B cell (primary cell): ENCODE measurements at regions not wholly inside any gene's neighbourhood (a gene's known extent, or its start where the extent isn't known, plus 50 kb on each side); places are given as distances from the start of the nearest gene placed in this dataset.

Experiments used
- ATAC-seq: fragments of 200-7000 bp; cut with Tn5 transposase; one replicate; pipeline ENCODE4 v1.10.0; 2021; ENCODE audit warnings: low read depth, mild to moderate bottlenecking, moderate number of reproducible peaks, moderate library complexity
- CTCF ChIA-PET: fragments of 350-600 bp; sonication (Branson Sonifier 250); formaldehyde crosslinking; loops from one replicate; lab custom pipeline; 2021; ENCODE audit warnings: antibody characterized with exemption, inconsistent platforms; lab: Charles Lee
- POLR2A ChIA-PET: fragments of 350-600 bp; sonication (Branson Sonifier 250); formaldehyde crosslinking; loops from one replicate; lab custom pipeline; 2021; ENCODE audit warnings: antibody characterized with exemption; lab: Charles Lee
- DNase-seq: peaks from one replicate; pipeline ENCODE4 v3.0.0; 2013
- H2AFZ ChIP-seq: 2 replicates; pipeline ENCODE4 v1.6.1; 2012; ENCODE audit warnings: mild to moderate bottlenecking, low read depth, low read length; ENCODE audit not compliant: insufficient read depth, poor library complexity, severe bottlenecking
- H3K27ac ChIP-seq, 2 donors: 1 replicate in 1 of 2; 2 replicates in 1 of 2; pipeline ENCODE4 v1.5.1; 2012 to 2013; ENCODE audit warnings: low read length in 2 of 2, mild to moderate bottlenecking in 2 of 2, moderate library complexity in 1 of 2
- H3K27me3 ChIP-seq, 4 experiments: fragments of 200-600 bp in 1 of 4; sonication (generic) in 1 of 4; replicated peaks in 1 of 4; 1 replicate in 2 of 4; 2 replicates in 2 of 4; pipeline versions ENCODE4 v1.6.1 to v1.7.0; 2013 to 2016; ENCODE audit warnings: low read length in 3 of 4, mild to moderate bottlenecking in 2 of 4, mixed read lengths in 1 of 4, moderate library complexity in 1 of 4; ENCODE audit not compliant: insufficient read depth in 4 of 4, control insufficient read depth in 3 of 4; ENCODE audit errors: control extremely low read depth in 1 of 4
- H3K36me3 ChIP-seq, 2 experiments: replicated peaks in 1 of 2; 1 replicate in 1 of 2; 2 replicates in 1 of 2; pipeline versions ENCODE4 v1.6.1 to v1.7.1; 2013; ENCODE audit warnings: low read length in 1 of 2; ENCODE audit not compliant: insufficient read depth in 2 of 2, control insufficient read depth in 1 of 2; ENCODE audit errors: control extremely low read depth in 1 of 2, extremely low read depth in 1 of 2
- H3K4me1 ChIP-seq, 2 donors: fragments of 200-600 bp in 1 of 2; sonication (generic) in 1 of 2; 1 replicate in 1 of 2; 2 replicates in 1 of 2; pipeline versions ENCODE4 v1.5.1 to v1.6.1; 2013 to 2017; ENCODE audit warnings: low read length in 2 of 2; ENCODE audit not compliant: control insufficient read depth in 2 of 2, insufficient read depth in 2 of 2
- H3K4me2 ChIP-seq: replicated peaks from 2 replicates; pipeline ENCODE3; 2012; ENCODE audit warnings: mild to moderate bottlenecking, low read depth, low read length; ENCODE audit not compliant: poor library complexity, severe bottlenecking
- H3K4me3 ChIP-seq, 5 experiments: fragments of 200-600 bp in 1 of 5; sonication (generic) in 1 of 5; 1 replicate in 3 of 5; 2 replicates in 2 of 5; pipeline versions ENCODE4 v1.5.1 to v1.7.0; 2011 to 2016; ENCODE audit warnings: low read length in 4 of 5, mild to moderate bottlenecking in 4 of 5, low read depth in 2 of 5, control low read depth in 1 of 5, moderate library complexity in 1 of 5; ENCODE audit not compliant: insufficient read depth in 1 of 5; ENCODE audit errors: control extremely low read depth in 1 of 5, extremely low read depth in 1 of 5
- H3K79me2 ChIP-seq: fragments of 200-600 bp; sonication (generic); one replicate; pipeline ENCODE4 v1.6.0; 2016; ENCODE audit warnings: low read length; ENCODE audit not compliant: control insufficient read depth, insufficient read depth
- H3K9ac ChIP-seq: fragments of 200-600 bp; sonication (generic); 2 replicates; pipeline ENCODE4 v1.6.1; 2017; ENCODE audit warnings: mild to moderate bottlenecking, low read length, moderate library complexity
- H3K9me3 ChIP-seq, 3 donors: one replicate each; pipeline versions ENCODE4 v1.6.1 to v1.7.1; 2013; ENCODE audit warnings: low read length in 2 of 3; ENCODE audit not compliant: control insufficient read depth in 2 of 3, insufficient read depth in 1 of 3; ENCODE audit errors: control extremely low read depth in 1 of 3
- H4K20me1 ChIP-seq: 2 replicates; pipeline ENCODE4 v1.6.0; 2012; ENCODE audit warnings: mild to moderate bottlenecking, low read length; ENCODE audit not compliant: insufficient read depth, control insufficient read depth, poor library complexity, severe bottlenecking
- H3K27ac Mint-ChIP-seq: one replicate; pipeline ENCODE4 v1.8.0; 2021; ENCODE audit warnings: mixed read lengths
- H3K27me3 Mint-ChIP-seq: one replicate; pipeline ENCODE4 v1.8.0; 2021; ENCODE audit warnings: mixed read lengths
- H3K4me1 Mint-ChIP-seq: one replicate; pipeline ENCODE4 v1.8.0; 2021; ENCODE audit warnings: mixed read lengths
- H3K4me3 Mint-ChIP-seq: one replicate; pipeline ENCODE4 v1.8.0; 2021; ENCODE audit warnings: mixed read lengths
- H3K9me3 Mint-ChIP-seq: one replicate; pipeline ENCODE4 v1.8.0; 2022; ENCODE audit warnings: mixed read lengths; ENCODE audit not compliant: insufficient read depth
- EZH2 ChIP-seq: IDR thresholded peaks from 2 replicates; pipeline ENCODE4 v1.6.1; 2012; ENCODE audit warnings: borderline replicate concordance, low read depth, mild to moderate bottlenecking, moderate library complexity, low read length; ENCODE audit not compliant: insufficient read depth, poor library complexity, severe bottlenecking
- WGBS: methylation state at CpG from one replicate; pipeline ENCODE4 v1.1.5; 2013; ENCODE audit warnings: missing lambda C conversion rate; ENCODE audit not compliant: insufficient coverage; 5-methylcytosine and 5-hydroxymethylcytosine counted together
- intact Hi-C: fragments of 100-400 bp; cut with micrococcal nuclease; formaldehyde crosslinking; loops from one replicate; pipeline ENCODE4 v1.10.0; 2022
- TF ChIP-seq, protein P1 (sequence below): fragments of 200-600 bp; IDR thresholded peaks from one replicate; pipeline ENCODE4 v1.8.0; 2022; ENCODE audit warnings: antibody characterized with exemption, mild to moderate bottlenecking

DNA sequence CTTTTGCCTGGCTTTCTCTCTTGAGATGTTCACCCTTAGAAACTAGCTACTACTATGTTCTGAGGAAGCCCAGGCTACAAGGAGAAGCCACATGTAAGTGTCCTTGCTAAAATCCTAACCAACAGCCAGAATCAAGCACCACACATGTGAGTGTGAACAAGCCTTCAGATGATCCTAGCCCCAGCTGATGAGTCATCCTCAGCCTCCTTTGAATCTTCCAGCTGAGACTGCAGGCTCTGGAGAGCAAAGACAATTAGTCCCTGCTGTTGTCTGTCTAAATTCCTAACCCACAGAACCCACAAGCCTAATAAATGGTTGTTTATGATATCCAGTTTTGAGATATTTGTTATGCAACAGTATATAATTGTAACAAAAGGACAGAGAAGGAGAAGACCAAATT is 92.8 kb upstream of the TAC1 start:
- ChIA-PET CTCF (no interaction called here), POLR2A (no interaction called here)
- no peak for TF ChIP-seq EZH2
- TF ChIP-seq, protein P1, sequence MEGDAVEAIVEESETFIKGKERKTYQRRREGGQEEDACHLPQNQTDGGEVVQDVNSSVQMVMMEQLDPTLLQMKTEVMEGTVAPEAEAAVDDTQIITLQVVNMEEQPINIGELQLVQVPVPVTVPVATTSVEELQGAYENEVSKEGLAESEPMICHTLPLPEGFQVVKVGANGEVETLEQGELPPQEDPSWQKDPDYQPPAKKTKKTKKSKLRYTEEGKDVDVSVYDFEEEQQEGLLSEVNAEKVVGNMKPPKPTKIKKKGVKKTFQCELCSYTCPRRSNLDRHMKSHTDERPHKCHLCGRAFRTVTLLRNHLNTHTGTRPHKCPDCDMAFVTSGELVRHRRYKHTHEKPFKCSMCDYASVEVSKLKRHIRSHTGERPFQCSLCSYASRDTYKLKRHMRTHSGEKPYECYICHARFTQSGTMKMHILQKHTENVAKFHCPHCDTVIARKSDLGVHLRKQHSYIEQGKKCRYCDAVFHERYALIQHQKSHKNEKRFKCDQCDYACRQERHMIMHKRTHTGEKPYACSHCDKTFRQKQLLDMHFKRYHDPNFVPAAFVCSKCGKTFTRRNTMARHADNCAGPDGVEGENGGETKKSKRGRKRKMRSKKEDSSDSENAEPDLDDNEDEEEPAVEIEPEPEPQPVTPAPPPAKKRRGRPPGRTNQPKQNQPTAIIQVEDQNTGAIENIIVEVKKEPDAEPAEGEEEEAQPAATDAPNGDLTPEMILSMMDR, result no peak
- no peak for DNase-seq
- H3K4me1 ChIP-seq, result no peaks in the 10 kb centered on the region
- ATAC-seq, result no peak
- H3K9me3 Mint-ChIP-seq, result peaks cover 3% of the 10 kb centered on the region
- no peak overlapping the region for H3K9ac ChIP-seq
- H3K4me3 Mint-ChIP-seq, result no peak overlapping the region
- no peaks in the 10 kb centered on the region for H3K4me1 Mint-ChIP-seq
- H4K20me1 ChIP-seq, result no peaks in the 10 kb centered on the region
- no peaks in the 10 kb centered on the region for H3K36me3 ChIP-seq
- no peak overlapping the region for H3K4me2 ChIP-seq
- no peak overlapping the region for H3K27ac ChIP-seq
- no peaks in the 10 kb centered on the region for H3K27me3 Mint-ChIP-seq
- H3K4me3 ChIP-seq, result no peak overlapping the region
- H3K27ac Mint-ChIP-seq, result no peak overlapping the region
- no peak overlapping the region for H2AFZ ChIP-seq
- H3K27me3 ChIP-seq, result no peaks in the 10 kb centered on the region
- H3K9me3 ChIP-seq, result no peaks in the 10 kb centered on the region
- intact Hi-C loops, result no loop called here
- no peaks in the 10 kb centered on the region for H3K79me2 ChIP-seq

DNA sequence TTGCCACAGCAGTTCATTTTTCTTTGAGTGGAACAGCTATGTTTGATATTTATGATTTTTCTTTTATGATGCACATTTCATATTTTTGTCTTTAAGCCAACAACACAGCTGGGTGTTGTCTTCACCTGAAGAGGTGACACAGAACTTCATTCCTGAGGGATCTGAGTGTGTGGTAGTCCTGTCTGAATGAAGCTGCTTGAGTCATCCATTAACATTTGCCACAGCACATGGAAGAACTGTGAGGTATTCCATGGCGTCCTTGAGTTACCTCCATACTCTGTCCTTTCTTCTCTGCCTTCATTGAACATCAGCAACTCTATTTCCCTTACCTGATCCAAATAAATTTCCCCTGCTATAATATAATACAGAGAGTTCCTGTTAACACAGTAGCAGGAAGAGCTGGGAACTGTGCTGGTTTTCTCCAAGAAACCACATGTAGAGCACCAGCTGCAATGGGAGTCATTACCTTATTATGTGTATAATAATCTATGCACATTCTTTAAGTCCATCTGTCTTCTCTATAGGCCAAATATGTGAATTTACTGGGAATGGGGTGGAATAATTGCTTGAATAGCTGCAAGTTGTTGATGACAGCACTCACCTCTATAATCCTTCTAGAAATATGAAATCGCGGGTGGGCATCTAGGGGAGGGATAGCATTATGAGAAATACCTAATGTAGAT is 72.4 kb upstream of the TAC1 start:
- ATAC-seq (no peak), DNase-seq (no peak)
- CTCF ChIA-PET, result no interaction called here
- Histone ChIP-seq H3K27me3 (no peaks in the 10 kb centered on the region), H3K4me2 (no peak overlapping the region), H4K20me1 (no peaks in the 10 kb centered on the region), H3K4me3 (no peak overlapping the region), H3K36me3 (no peaks in the 10 kb centered on the region), H3K79me2 (no peaks in the 10 kb centered on the region), H3K9me3 (no peaks in the 10 kb centered on the region), H2AFZ (no peak overlapping the region), H3K27ac (no peak overlapping the region), H3K4me1 (no peaks in the 10 kb centered on the region), H3K9ac (no peak overlapping the region)
- no peaks in the 10 kb centered on the region for H3K27me3 Mint-ChIP-seq
- no peaks in the 10 kb centered on the region for H3K4me1 Mint-ChIP-seq
- no peak overlapping the region for H3K27ac Mint-ChIP-seq
- intact Hi-C loops, result no loop called here
- no peaks in the 10 kb centered on the region for H3K9me3 Mint-ChIP-seq
- TF ChIP-seq EZH2, result no peak
- TF ChIP-seq, protein P1, result no peak
- POLR2A ChIA-PET, result no interaction called here
- no CpG with 5 or more reads among the region's 3 CpGs for WGBS
- no peak overlapping the region for H3K4me3 Mint-ChIP-seq
